Posterior vena cava (tissue), 2 donors: ENCODE measurements at regions not wholly inside any gene's neighbourhood (a gene's known extent, or its start where the extent isn't known, plus 50 kb on each side); places are given as distances from the start of the nearest gene placed in this dataset.
A peak's percentile ranks its signal among the peaks of the same experiment; 100 is the strongest.
"Not testable (repeated sequence)": the region's sequence is repeated elsewhere in the genome, so short reads cannot be mapped to it uniquely, and the experiment has no call there.

Experiments used
- DNase-seq: peaks from one replicate; pipeline ENCODE4 v3.0.0-alpha.2; 2020; ENCODE audit warnings: low spot score
- intact Hi-C, 2 donors: fragments of 100-400 bp; cut with DNase I; formaldehyde crosslinking; loops; one replicate each; pipeline versions ENCODE4 v1.14.1 to v1.14.2; 2022 to 2023
- donor health status: DM: yes; HTN: yes; CAD: no.
- donor health status: DM: yes; HTN: yes; CAD: no.

DNA sequence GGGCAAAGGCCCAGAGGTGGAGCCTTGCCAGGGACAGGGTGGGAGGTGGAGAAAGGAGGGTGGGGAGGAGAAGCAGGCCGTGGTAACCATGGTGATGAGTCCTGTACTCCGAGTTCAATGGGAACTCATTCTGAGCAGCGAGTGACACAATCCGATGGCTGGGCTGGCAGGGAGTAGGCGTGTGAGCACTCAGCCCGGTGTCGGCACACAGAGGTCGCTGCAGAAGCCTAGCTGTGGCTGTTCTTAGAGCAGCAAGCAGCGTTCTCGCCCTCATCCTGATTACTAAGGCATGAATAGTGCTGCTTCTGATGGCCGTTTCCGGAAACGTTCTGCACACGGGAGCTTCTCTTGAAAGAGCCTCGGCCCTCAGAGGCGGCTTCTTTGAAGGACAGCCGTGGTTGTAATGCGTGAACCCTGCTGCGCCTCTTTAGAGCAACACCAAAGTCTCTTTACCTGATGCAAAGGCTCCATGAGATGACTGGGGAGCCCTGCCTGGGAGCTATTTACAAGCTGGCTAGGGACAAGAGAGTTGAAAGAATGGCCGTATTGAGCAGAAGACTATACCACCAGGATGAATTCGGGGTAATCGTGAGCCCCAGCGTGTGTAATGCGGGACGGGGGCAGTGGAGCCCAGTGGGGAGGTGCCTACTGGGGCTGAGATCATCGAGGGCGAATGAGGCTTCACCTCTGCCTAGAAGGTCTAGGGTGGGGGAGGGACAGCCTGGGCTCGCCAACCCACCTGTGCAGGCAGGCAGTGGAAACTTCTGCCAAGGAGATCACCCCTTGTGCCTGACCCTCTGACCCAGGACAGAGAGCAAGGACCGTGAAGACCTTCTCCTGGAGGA, 72.8 kb upstream of the PAX7 start:
- no peak for DNase-seq
- intact Hi-C loops: no loop called here

DNA sequence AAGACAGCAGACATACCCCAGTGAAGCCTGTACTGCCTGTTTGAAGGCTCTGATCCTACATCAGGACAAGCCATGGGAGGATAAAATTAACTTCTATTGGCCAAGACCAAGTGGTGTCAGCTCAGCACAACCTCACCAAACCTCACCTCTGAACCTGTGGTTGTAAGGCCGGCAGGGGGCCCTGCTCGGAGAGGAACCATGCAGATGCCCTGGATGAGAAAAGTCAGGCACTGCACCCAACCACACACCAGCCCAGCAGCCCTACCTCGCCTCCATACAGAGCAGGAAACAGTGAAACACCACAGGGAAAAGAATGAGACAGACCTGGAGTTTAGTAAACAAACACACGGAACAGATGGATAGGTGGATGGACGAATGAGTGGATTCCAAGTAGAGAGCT, 70.0 kb upstream of the PAX7 start:
- DNase-seq: no peak
- intact Hi-C loops: no loop called here

DNA sequence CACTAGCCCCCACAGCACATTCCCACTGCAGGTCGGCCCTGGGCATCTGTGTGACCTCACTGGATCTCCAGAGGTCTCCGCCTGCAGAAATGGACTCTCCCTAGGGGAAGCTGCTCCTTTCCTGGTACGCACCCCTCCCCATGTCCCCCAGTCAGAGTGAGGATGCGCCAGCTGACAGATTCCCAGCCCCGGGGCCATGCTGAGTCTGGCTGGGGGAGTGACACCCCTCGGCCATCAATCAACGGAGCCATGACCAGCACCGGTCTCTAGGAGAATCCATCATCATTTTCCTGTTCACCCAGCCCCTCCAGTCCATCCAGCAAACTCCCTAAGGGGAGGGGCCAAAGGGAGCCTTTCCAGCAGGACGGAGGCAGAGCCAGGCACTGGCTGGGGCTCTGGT, 68.7 kb upstream of the PAX7 start:
- intact Hi-C loops: no loop called here
- DNase-seq: no peak

DNA sequence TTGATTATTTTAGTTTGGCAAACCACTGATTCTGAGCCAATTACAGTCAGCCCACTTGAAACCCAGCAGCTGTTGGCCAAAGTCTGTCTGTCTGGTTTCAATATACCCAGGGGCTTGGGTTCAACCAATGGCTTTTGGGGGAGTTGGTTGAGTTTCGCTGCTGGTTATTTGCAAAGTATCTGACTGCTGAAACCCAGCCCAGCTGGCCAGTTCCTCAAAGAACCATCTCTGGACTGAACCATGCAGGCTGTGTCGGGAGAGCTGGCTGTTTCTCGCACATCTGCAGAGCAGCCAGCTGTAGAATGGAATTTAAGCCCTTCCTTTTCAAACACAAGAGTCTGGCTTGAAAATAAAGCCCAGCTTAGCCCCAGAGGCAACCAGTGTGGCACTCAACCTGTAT, 66.0 kb upstream of the PAX7 start:
- intact Hi-C loops: no loop called here
- no peak for DNase-seq

- intact Hi-C loops: no loop called here
- no peak for DNase-seq
Observed at GRCh38 chr1:18565321-18565720, 65.3 kb upstream of the PAX7 start.

GRCh38 chr1:18568489-18568888, 62.2 kb upstream of the PAX7 start:
- intact Hi-C loops: no loop called here
- DNase-seq: no peak

- DNase-seq: no peak
- intact Hi-C loops: no loop called here
Observed at GRCh38 chr1:18569251-18569650, 61.4 kb upstream of the PAX7 start.

GRCh38 chr1:18569811-18570545, 60.7 kb upstream of the PAX7 start:
- DNase-seq: no peak
- intact Hi-C loops: no loop called here

GRCh38 chr1:18571275-18571674, 59.4 kb upstream of the PAX7 start:
- intact Hi-C loops: no loop called here
- no peak for DNase-seq

- DNase-seq: no peak
- intact Hi-C loops: no loop called here
Observed at GRCh38 chr1:18572022-18572880, 58.4 kb upstream of the PAX7 start.

GRCh38 chr1:18573170-18573569, 57.5 kb upstream of the PAX7 start:
- intact Hi-C loops: no loop called here
- no peak for DNase-seq

DNA sequence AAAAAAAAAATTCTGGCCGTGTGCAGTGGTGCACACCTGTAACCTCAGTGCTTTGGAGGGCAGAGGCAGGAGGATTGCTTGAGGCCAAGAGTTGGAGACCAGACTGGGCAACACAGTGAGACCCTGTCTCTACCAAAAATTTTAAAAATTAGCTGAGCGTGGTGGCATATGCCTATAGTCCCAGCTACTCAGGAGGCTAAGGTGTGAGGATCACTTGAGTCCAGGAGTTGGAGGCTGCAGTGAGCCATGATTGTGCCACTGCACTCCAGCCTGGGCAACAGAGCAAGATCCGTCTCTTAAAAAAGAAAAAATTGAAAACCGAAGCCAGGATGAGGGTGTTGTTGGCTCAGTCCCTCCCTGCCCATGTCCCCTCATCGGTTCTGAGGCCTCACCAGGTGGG, 55.9 kb upstream of the PAX7 start:
- intact Hi-C loops: no loop called here
- no peak for DNase-seq

GRCh38 chr1:18575620-18576019, 55.0 kb upstream of the PAX7 start:
- DNase-seq: no peak
- intact Hi-C loops: no loop called here

DNA sequence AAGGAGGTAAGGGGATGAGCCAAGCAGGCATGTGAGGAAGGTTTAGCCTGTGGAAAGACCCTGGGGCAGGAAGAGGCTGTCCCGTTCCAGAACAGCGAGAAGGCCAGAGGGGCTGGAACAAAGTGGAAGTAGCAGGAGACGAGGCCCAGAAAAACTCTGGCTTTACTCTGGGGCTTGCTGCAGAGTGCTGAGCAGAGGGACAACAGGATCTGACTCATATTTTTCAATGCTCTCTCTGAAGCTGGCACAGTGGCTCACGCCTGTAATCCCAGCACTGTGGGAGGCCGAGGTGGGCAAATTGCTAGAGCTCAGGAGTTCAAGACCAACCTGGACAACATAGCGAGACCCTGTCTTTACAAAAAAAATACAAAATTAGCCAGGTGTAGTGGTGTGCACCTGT, 52.4 kb upstream of the PAX7 start:
- DNase-seq: peak; percentile 29
- intact Hi-C loops: no loop called here

- intact Hi-C loops: not testable (repeated sequence)
Observed at GRCh38 chr1:18579267-18579666, 51.4 kb upstream of the PAX7 start.

DNA sequence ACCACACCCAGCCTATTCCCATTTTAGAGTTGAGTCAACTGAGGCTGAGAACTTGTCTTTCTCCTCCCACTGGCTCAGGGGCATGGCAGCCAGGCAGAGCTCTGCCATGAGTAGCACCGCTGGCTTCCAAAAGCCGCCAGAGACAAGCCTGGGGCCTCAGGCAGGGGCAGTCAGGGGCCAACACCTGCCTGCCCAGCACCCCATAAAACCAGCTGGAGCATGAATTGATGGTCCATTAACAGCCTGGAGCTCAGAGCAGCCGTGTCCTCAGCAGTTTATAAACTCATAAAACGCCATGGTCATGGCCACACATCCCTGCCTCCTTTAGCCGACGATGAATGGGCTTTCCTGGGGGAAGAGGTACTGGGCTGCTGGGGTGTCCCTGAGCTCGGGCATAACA, 50.6 kb upstream of the PAX7 start:
- intact Hi-C loops: no loop called here
- DNase-seq: peak; percentile 38

More at GRCh38 chr1:18579267-18579666, 51.4 kb upstream of the PAX7 start:
- DNase-seq: peak; percentile 7

DNA sequence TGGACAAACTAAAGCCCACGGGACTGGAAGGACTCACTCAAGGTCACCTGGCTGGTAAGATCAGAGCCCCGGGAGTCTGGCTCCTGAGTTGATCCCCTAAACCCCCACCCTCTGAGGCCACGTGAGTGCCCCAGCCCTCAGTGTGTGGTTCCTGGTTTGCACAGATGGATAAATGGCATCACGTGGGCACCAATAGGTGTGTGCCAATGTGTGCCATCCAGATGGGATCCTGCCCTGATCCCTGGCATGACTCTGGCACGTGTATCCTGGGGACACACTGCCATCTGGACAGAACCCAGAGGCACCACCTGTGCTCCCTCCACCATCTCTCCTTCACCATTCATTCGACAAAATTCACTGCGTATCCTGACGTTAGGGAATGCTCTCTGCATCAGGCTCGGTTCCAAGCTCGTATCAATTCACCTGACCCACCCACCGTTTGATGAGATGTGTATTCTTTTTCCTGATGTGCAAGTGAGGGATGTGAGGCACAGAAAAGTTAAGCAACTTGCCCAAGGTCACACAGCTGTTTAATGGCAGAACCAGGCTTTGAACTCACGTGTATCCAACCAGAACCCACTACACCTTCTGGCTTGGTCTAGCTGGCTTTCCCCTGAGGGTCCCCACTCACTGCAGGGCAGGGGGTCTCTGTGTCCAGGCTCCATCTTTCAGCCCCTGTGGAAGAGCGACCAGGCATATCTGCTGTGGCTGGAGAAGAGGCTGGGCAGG, 49.8 kb upstream of the PAX7 start:
- DNase-seq: peak; percentile 49
- intact Hi-C loops: no loop called here
